ENCODE measurements at regions not wholly inside any gene's neighbourhood (a gene's known extent, or its start where the extent isn't known, plus 50 kb on each side); places are given as distances from the start of the nearest gene placed in this dataset.

- no TSS peak for BruUV-seq (replicated peaks)
- Histone ChIP-seq H4K20me1 (replicated peaks; ENCODE audit: control insufficient read depth, insufficient read depth, low read length) (no peaks in the 10 kb centered on the region), H3K9me1 (ENCODE audit: control insufficient read depth, insufficient read depth, low read length) (no peaks in the 10 kb centered on the region), H3K79me2 (ENCODE audit: control insufficient read depth, insufficient read depth, low read length) (no peaks in the 10 kb centered on the region), H2AFZ (ENCODE audit: low read depth, low read length) (no peak overlapping the region), H3K27ac (ENCODE audit: extremely low read depth, low read depth, low read length) (no peak overlapping the region), H3K27me3 (ENCODE audit: control insufficient read depth in 2 of 2, insufficient read depth in 2 of 2, low read length in 2 of 2) (no peaks in the 10 kb centered on the region), H3K9me3 (replicated peaks; ENCODE audit: control insufficient read depth, insufficient read depth, low read depth, low read length) (no peaks in the 10 kb centered on the region; the same call in 1 of the 2 replicates), H3K9ac (ENCODE audit: insufficient read depth in 1 of 2, low read depth in 2 of 2, low read length in 2 of 2) (no peak overlapping the region), H3K4me2 (ENCODE audit: insufficient read depth, low read length) (no peak overlapping the region), H3K4me1 (replicated peaks in 1 of 2; ENCODE audit: control insufficient read depth in 2 of 2, insufficient read depth in 2 of 2, low read length in 2 of 2) (no peaks in the 10 kb centered on the region), H3K36me3 (ENCODE audit: control insufficient read depth, insufficient read depth, low read length) (no peaks in the 10 kb centered on the region), H3K4me3 (no peak overlapping the region)
- CTCF ChIA-PET (ENCODE audit: low intra/inter-chr PET ratio): no interaction called here
- 0% methylated on average over 2 of the region's 2 CpGs for WGBS (ENCODE audit: insufficient coverage, low coverage, missing lambda C conversion rate)
- FAIRE-seq (no peak), ATAC-seq (no peak), DNase-seq (ENCODE audit: extremely low read depth in 1 of 4, low spot score in 3 of 4) (no peak)
- in situ Hi-C loops (cut with MboI) (no loop called here), intact Hi-C loops (cut with micrococcal nuclease) (no loop called here)
- POLR2A ChIA-PET: no interaction called here
- TF ChIP-seq THRA (IDR thresholded peaks at IDR 0.05): no peak
- no peak for TF ChIP-seq GTF3C2 (IDR thresholded peaks at IDR 0.05; ENCODE audit: borderline replicate concordance, extremely low read depth, insufficient read length)
- no peak for TF ChIP-seq LCOR (CRISPR knock-in tag; IDR thresholded peaks at IDR 0.05)
- no peak for TF ChIP-seq CREB3L1 (IDR thresholded peaks at IDR 0.05; ENCODE audit: borderline replicate concordance, low read depth)
- TF ChIP-seq PML (IDR thresholded peaks at IDR 0.05; ENCODE audit: low read length): no peak
- no peak for TF ChIP-seq SMARCA5 (IDR thresholded peaks at IDR 0.05)
- TF ChIP-seq IRF9 (tag; IDR thresholded peaks at IDR 0.05): no peak
Measured at GRCh38 chr10:84951616-84952015, 623.2 kb downstream of the CCSER2 start.

All from K562 (cell line).